ENCODE measurements at regions not wholly inside any gene's neighbourhood (a gene's known extent, or its start where the extent isn't known, plus 50 kb on each side); places are given as distances from the start of the nearest gene placed in this dataset.
"Not testable (repeated sequence)": the region's sequence is repeated elsewhere in the genome, so short reads cannot be mapped to it uniquely, and the experiment has no call there.

DNA sequence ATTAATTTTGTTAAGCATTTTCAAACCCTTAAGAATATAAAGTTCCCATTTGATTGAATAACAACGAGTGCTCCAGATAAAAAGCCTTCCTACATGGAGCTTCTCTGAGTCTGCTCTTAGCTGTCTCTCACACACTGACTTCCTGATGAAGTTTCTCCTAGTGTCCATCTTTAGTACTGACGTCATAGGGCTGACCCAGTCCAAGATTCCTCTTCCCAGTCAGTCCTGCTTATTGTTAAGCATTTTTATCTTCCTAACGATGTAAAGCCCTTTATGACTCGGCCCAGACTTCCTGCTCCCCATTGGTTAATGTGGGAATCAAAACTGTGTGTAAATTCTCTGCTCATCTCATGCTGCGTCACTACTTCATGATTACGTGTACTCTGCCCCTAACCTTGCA lies 398.8 kb downstream of the TFEC start:
- Mint-ChIP-seq H3K4me1 (no peaks in the 10 kb centered on the region), H3K4me3 (no peak overlapping the region), H3K9me3 (no peaks in the 10 kb centered on the region), H3K27ac (no peak overlapping the region), H3K27me3 (peaks cover 0 to 3% of the 10 kb centered on the region in 2 donors), H3K36me3 (no peaks in the 10 kb centered on the region)
- H3K4me3 ChIP-seq (ENCODE audit: low read length), result no peak overlapping the region
- no peaks in the 10 kb centered on the region for H3K36me3 ChIP-seq (ENCODE audit: insufficient read depth, low read length)
- POLR2A ChIA-PET, result no interaction called here
- no peaks in the 10 kb centered on the region for H3K27me3 ChIP-seq (ENCODE audit: insufficient read depth, low read length, poor library complexity, severe bottlenecking)
- DNase-seq, result no peak
- CTCF ChIA-PET, result no interaction called here
- no peaks in the 10 kb centered on the region for H3K4me1 ChIP-seq (ENCODE audit: insufficient read depth, low read length)
- no peaks in the 10 kb centered on the region for H3K9me3 ChIP-seq (ENCODE audit: low read length)
- H3K27ac ChIP-seq (ENCODE audit: low read depth, low read length), result no peak overlapping the region

- Histone ChIP-seq H3K4me1 (ENCODE audit: insufficient read depth, low read length) (no peaks in the 10 kb centered on the region), H3K4me3 (ENCODE audit: low read length) (no peak overlapping the region), H3K27ac (ENCODE audit: low read depth, low read length) (no peak overlapping the region), H3K9me3 (ENCODE audit: low read length) (no peaks in the 10 kb centered on the region), H3K36me3 (ENCODE audit: insufficient read depth, low read length) (no peaks in the 10 kb centered on the region), H3K27me3 (ENCODE audit: insufficient read depth, low read length, poor library complexity, severe bottlenecking) (no peaks in the 10 kb centered on the region)
- H3K27me3 Mint-ChIP-seq, result peaks cover 0 to 3% of the 10 kb centered on the region in 2 donors
- no peak for DNase-seq
- H3K27ac Mint-ChIP-seq, result peak overlapping the region in 1 of 8 donors; percentile 47
- ChIA-PET CTCF (no interaction called here), POLR2A (no interaction called here)
- H3K4me1 Mint-ChIP-seq, result no peaks in the 10 kb centered on the region
- H3K9me3 Mint-ChIP-seq, result no peaks in the 10 kb centered on the region
- H3K4me3 Mint-ChIP-seq, result no peak overlapping the region
- no peaks in the 10 kb centered on the region for H3K36me3 Mint-ChIP-seq
These were observed 400.5 kb downstream of the TFEC start for GRCh38 chr7:115630049-115630448.

DNA sequence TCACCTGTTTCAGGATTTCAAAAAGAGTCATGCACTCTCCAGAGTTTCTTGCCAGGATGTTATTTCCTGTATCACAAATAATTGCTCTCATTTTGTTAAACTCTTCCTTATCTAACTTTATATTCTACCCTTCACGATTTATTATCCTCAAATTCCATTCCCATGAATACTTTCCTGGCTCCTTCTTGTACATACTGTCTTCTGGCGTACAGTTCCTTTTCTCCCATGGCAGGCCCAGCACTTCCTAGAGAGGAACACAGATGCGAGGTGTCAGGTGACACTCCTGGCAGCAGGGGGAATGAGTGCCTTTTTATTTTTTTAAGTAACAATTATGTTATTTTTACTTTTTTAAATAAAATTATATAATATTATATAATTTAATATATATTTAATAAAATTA lies 411.9 kb downstream of the TFEC start:
- Mint-ChIP-seq H3K4me3 (no peak overlapping the region), H3K4me1 (no peaks in the 10 kb centered on the region), H3K9me3 (peaks cover 0 to 5% (median 0%) of the 10 kb centered on the region in 5 donors), H3K27me3 (no peaks in the 10 kb centered on the region), H3K36me3 (no peaks in the 10 kb centered on the region), H3K27ac (no peak overlapping the region)
- ChIA-PET CTCF (no interaction called here), POLR2A (no interaction called here)
- Histone ChIP-seq H3K4me1 (ENCODE audit: insufficient read depth, low read length) (no peaks in the 10 kb centered on the region), H3K36me3 (ENCODE audit: insufficient read depth, low read length) (no peaks in the 10 kb centered on the region), H3K9me3 (ENCODE audit: low read length) (no peaks in the 10 kb centered on the region), H3K27ac (ENCODE audit: low read depth, low read length) (no peak overlapping the region), H3K27me3 (ENCODE audit: insufficient read depth, low read length, poor library complexity, severe bottlenecking) (no peaks in the 10 kb centered on the region), H3K4me3 (ENCODE audit: low read length) (no peak overlapping the region)
- no peak for DNase-seq

GRCh38 chr7:115613836-115614235 lies 416.7 kb downstream of the TFEC start:
- H3K4me1 Mint-ChIP-seq, result no peaks in the 10 kb centered on the region
- no peaks in the 10 kb centered on the region for H3K36me3 Mint-ChIP-seq
- no peak overlapping the region for H3K4me3 ChIP-seq (ENCODE audit: low read length)
- H3K36me3 ChIP-seq (ENCODE audit: insufficient read depth, low read length), result no peaks in the 10 kb centered on the region
- H3K9me3 Mint-ChIP-seq, result peaks cover 0 to 5% (median 0%) of the 10 kb centered on the region in 5 donors
- no peaks in the 10 kb centered on the region for H3K4me1 ChIP-seq (ENCODE audit: insufficient read depth, low read length)
- CTCF ChIA-PET, result no interaction called here
- H3K4me3 Mint-ChIP-seq, result no peak overlapping the region
- H3K27me3 ChIP-seq (ENCODE audit: insufficient read depth, low read length, poor library complexity, severe bottlenecking), result no peaks in the 10 kb centered on the region
- POLR2A ChIA-PET, result no interaction called here
- H3K9me3 ChIP-seq (ENCODE audit: low read length), result no peaks in the 10 kb centered on the region
- peaks cover 0 to 2% of the 10 kb centered on the region in 2 donors for H3K27me3 Mint-ChIP-seq
- DNase-seq, result no peak
- no peak overlapping the region for H3K27ac ChIP-seq (ENCODE audit: low read depth, low read length)
- H3K27ac Mint-ChIP-seq, result no peak overlapping the region

DNA sequence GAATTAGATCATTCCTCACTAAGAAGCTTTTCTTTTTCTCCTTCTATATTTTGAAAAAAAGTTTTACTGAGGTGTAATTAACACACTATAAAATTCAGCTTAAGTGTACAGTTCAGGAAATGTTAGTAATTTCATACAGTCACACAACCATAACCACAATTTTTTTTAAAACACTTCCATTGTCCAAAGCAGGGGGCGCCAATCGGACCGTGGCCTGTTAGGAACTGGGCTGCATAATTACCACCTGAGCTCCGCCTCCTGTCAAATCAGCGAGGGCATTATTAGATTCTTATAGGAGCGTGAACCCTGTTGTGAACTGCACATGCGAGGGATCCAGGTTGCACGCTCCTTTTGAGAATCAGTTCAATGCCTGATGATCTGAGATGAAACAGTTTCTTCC lies 427.1 kb downstream of the TFEC start:
- no peak overlapping the region for H3K27ac Mint-ChIP-seq
- Histone ChIP-seq H3K27me3 (ENCODE audit: insufficient read depth, low read length, poor library complexity, severe bottlenecking) (no peaks in the 10 kb centered on the region), H3K27ac (ENCODE audit: low read depth, low read length) (no peak overlapping the region), H3K4me3 (ENCODE audit: low read length) (no peak overlapping the region), H3K9me3 (ENCODE audit: low read length) (no peaks in the 10 kb centered on the region), H3K36me3 (ENCODE audit: insufficient read depth, low read length) (no peaks in the 10 kb centered on the region), H3K4me1 (ENCODE audit: insufficient read depth, low read length) (no peaks in the 10 kb centered on the region)
- ChIA-PET CTCF (no interaction called here), POLR2A (no interaction called here)
- no peaks in the 10 kb centered on the region for H3K36me3 Mint-ChIP-seq
- peaks cover 0 to 5% (median 0%) of the 10 kb centered on the region in 5 donors for H3K9me3 Mint-ChIP-seq
- H3K4me3 Mint-ChIP-seq, result no peak overlapping the region
- no peaks in the 10 kb centered on the region for H3K27me3 Mint-ChIP-seq
- DNase-seq, result no peak
- no peaks in the 10 kb centered on the region for H3K4me1 Mint-ChIP-seq

DNA sequence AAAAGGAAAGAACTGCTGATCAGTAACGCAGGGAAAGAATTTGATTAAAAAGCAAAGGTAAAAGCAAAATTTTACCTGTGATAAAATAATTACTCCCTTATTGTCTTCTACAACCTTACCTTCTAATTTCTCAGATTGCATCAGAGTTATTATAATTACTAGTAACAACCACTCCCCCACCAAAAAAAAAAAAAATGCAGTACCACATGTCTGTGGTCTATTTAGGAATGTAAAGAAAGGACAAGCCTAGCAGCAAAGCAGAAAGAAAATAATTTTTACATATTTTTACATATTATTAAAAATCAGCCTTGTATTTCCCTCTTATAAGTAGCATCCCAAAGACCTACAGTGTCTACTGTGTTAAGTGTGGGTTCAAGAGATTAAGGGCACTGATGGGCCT lies 430.4 kb downstream of the TFEC start:
- Mint-ChIP-seq H3K27ac (no peak overlapping the region), H3K36me3 (peaks cover 0 to 2% (median 0%) of the 10 kb centered on the region in 3 donors), H3K4me1 (no peaks in the 10 kb centered on the region), H3K9me3 (peaks cover 0 to 16% (median 12%) of the 10 kb centered on the region in 5 donors), H3K4me3 (no peak overlapping the region), H3K27me3 (no peaks in the 10 kb centered on the region)
- CTCF ChIA-PET, result no interaction called here
- DNase-seq, result no peak
- Histone ChIP-seq H3K9me3 (ENCODE audit: low read length) (no peaks in the 10 kb centered on the region), H3K27ac (ENCODE audit: low read depth, low read length) (no peak overlapping the region), H3K4me1 (ENCODE audit: insufficient read depth, low read length) (no peaks in the 10 kb centered on the region), H3K27me3 (ENCODE audit: insufficient read depth, low read length, poor library complexity, severe bottlenecking) (no peaks in the 10 kb centered on the region), H3K36me3 (ENCODE audit: insufficient read depth, low read length) (no peaks in the 10 kb centered on the region), H3K4me3 (ENCODE audit: low read length) (no peak overlapping the region)
- POLR2A ChIA-PET, result no interaction called here

DNA sequence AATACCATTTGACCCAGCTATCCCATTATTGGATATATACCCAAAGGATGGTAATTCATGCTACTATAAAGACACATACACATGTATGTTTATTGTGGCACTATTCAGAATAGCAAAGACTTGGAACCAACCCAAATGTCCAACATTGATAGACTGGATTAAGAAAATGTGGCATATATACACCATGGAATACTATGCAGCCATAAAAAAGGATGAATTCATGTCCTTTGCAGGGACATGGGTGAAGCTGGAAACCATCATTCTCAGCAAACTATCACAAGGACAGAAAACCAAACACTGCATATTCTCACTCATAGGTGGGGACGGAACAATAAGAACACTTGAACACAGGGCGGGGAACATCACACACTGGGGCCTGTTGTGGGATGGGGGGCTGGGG lies 431.4 kb downstream of the TFEC start:
- H3K36me3 ChIP-seq (ENCODE audit: insufficient read depth, low read length); H3K9me3 ChIP-seq (ENCODE audit: low read length); H3K4me1 ChIP-seq (ENCODE audit: insufficient read depth, low read length); H3K36me3 Mint-ChIP-seq; H3K4me3 Mint-ChIP-seq; H3K27me3 Mint-ChIP-seq; H3K4me1 Mint-ChIP-seq; CTCF ChIA-PET; H3K27me3 ChIP-seq (ENCODE audit: insufficient read depth, low read length, poor library complexity, severe bottlenecking); H3K27ac ChIP-seq (ENCODE audit: low read depth, low read length); POLR2A ChIA-PET; H3K27ac Mint-ChIP-seq; H3K4me3 ChIP-seq (ENCODE audit: low read length); DNase-seq: not testable (repeated sequence)
- H3K9me3 Mint-ChIP-seq, result peaks cover 0 to 16% (median 12%) of the 10 kb centered on the region in 5 donors

DNA sequence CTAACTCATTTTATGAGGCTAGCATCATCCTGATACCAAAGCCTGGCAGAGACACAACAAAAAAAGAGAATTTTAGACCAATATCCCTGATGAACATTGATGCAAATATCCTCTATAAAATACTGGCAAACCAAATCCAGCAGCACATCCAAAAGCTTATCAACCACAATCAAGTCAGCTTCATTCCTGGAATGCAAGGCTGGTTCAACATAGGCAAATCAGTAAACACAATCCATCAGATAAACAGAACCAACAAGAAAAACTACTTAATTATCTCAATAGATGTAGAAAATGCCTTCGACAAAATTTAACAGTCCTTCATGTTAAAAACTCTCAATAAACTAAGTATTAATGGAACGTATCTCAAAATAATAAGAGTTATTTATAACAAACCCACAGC lies 433.3 kb downstream of the TFEC start:
- H3K4me3 ChIP-seq (ENCODE audit: low read length); H3K27me3 Mint-ChIP-seq; H3K27ac Mint-ChIP-seq; H3K27ac ChIP-seq (ENCODE audit: low read depth, low read length); H3K36me3 Mint-ChIP-seq; DNase-seq; POLR2A ChIA-PET; H3K27me3 ChIP-seq (ENCODE audit: insufficient read depth, low read length, poor library complexity, severe bottlenecking); H3K4me1 ChIP-seq (ENCODE audit: insufficient read depth, low read length); H3K36me3 ChIP-seq (ENCODE audit: insufficient read depth, low read length); H3K4me1 Mint-ChIP-seq; H3K4me3 Mint-ChIP-seq; H3K9me3 ChIP-seq (ENCODE audit: low read length); CTCF ChIA-PET: not testable (repeated sequence)
- H3K9me3 Mint-ChIP-seq, result peaks cover 0 to 16% (median 12%) of the 10 kb centered on the region in 5 donors

GRCh38 chr7:115593111-115593510 lies 437.5 kb downstream of the TFEC start:
- peaks cover 0 to 2% (median 0%) of the 10 kb centered on the region in 3 donors for H3K36me3 Mint-ChIP-seq
- H3K27ac Mint-ChIP-seq, result no peak overlapping the region
- H3K4me1 Mint-ChIP-seq, result no peaks in the 10 kb centered on the region
- ChIA-PET POLR2A (no interaction called here), CTCF (no interaction called here)
- H3K4me1 ChIP-seq (ENCODE audit: insufficient read depth, low read length), result no peaks in the 10 kb centered on the region
- H3K4me3 ChIP-seq (ENCODE audit: low read length), result no peak overlapping the region
- no peaks in the 10 kb centered on the region for H3K27me3 ChIP-seq (ENCODE audit: insufficient read depth, low read length, poor library complexity, severe bottlenecking)
- no peak overlapping the region for H3K4me3 Mint-ChIP-seq
- H3K9me3 Mint-ChIP-seq, result peaks cover 0 to 12% (median 11%) of the 10 kb centered on the region in 5 donors
- no peak overlapping the region for H3K27ac ChIP-seq (ENCODE audit: low read depth, low read length)
- DNase-seq, result no peak
- no peaks in the 10 kb centered on the region for H3K9me3 ChIP-seq (ENCODE audit: low read length)
- H3K36me3 ChIP-seq (ENCODE audit: insufficient read depth, low read length), result no peaks in the 10 kb centered on the region
- peaks cover 0 to 2% of the 10 kb centered on the region in 2 donors for H3K27me3 Mint-ChIP-seq

Measured in CD8-positive, alpha-beta memory T cell (primary cell).